GM18909 (cell line): ENCODE measurements at regions not wholly inside any gene's neighbourhood (a gene's known extent, or its start where the extent isn't known, plus 50 kb on each side); places are given as distances from the start of the nearest gene placed in this dataset.

Experiments used
- ATAC-seq: cut with Tn5 transposase; IDR thresholded peaks from one replicate; pipeline ENCODE4 v1.9.1; 2021; ENCODE audit warnings: mild to moderate bottlenecking; ENCODE audit not compliant: unreplicated experiment, poor library complexity

- no peak for ATAC-seq
Observed at GRCh38 chr14:98298481-98299244, 973.3 kb downstream of the BCL11B start.

DNA sequence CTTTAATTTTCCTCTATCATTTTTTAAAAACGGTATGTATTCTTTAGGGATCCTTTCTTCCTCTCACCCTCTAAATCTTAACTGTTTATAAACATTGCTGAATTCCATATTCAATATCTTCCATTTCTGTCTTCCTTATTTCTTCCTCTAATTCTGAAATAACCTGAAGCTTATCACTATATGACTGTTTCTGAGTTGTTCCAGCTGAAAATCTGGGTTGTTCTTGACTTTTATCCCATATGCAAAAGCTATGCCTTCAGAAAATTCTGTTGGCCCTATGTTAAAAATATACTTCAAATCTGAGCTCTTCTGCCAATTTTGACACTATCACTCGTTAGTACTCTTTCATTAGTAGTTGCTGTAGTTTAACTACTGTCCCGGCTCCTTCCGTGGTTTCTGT is 970.3 kb downstream of the BCL11B start:
- ATAC-seq, result no peak

DNA sequence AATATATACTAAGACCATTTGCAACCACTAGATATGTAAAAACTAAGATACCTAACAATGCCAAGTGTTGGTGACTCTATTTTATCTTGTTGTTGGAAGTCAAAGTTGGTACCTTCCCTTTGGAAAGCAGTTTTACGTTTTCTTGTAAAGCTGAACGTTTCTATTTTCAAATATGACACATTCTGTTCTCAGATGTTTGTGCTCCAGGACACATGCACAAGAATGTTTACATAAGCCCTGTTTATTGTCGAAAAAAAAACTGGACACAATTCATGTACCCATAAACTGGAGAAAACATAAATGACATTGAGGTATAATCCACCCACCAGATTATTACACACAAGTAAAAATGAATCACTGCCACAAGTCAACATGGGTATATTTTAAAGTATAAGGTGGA is 967.4 kb downstream of the BCL11B start:
- no peak for ATAC-seq

DNA sequence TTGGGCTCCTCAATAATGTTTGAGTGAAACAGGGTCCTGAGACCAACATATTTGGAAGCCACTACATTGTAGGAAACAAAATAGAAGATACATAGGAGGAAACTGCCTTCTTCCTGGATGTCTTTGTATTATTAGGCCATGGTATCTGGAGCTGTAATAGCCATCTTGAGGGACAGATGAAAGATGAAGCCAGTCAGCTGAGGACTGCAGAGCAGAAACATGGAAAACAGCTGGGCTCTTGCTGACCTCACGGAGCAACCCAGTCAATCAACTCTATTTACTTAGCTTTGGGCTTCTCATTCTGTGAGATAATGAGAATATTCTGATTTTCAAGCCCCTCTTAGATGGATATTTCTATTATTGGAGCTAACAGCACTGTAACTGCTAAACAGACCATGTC is 962.4 kb downstream of the BCL11B start:
- no peak for ATAC-seq

GRCh38 chr14:98312006-98312405 is 960.0 kb downstream of the BCL11B start:
- no peak for ATAC-seq

GRCh38 chr14:98321841-98322240 is 950.2 kb downstream of the BCL11B start:
- ATAC-seq, result no peak

DNA sequence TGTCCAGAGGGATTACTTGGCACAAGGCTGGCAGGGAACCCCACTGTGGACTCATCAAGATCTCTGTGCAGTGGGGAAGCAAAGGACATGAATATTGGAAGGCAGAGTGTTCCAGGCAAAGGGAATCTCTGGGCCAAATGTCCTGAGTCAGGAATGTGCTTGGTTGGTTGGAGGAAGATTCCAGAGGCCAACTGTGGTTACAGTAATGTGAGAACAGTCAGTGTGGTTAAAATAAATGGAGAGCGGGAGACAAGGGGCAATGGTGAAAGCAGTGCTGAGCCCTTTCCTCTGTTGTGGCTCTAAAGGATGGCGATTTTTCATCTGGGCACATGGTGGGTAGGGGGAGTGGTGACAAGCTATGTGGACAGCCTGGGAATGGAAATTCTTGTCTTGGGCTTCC is 948.2 kb downstream of the BCL11B start:
- no peak for ATAC-seq

GRCh38 chr14:98325761-98326160 is 946.2 kb downstream of the BCL11B start:
- ATAC-seq, result no peak

DNA sequence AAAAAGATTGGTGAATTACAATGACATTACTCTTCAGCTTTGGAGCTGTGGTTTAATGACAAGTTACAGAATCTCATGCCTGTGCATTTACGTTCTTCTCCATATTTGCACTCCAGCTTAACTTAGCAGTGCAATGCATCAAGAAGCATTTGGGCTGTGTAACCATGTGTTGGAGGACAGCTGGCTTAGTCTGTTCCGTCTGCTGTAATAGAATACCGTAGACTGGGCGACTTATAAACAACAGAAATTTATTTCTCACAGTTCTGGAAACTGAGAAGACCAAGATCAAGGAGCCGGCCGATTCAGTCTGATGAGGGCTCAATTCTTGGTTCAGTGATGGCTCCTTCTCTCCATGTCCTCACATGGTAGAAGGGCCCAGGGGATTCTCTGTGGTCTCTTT is 943.5 kb downstream of the BCL11B start:
- no peak for ATAC-seq

DNA sequence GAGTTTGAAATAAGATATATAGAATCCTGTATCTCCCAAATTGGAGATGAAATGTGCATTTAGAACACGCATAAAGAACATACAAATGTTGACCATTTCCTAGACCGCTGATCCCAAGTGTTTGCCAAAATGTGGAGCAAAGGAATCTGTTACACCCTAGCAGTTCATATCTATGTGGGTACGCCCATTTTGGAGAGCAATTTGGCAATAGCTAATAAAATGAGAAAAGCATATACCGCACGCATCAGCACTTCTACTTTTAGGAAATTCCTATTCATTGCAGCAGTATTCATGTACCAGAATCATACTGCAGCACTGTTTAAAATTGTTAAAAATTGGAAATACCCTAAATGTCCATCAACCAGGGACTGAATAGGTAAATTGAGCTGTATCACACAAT is 937.8 kb downstream of the BCL11B start:
- no peak for ATAC-seq

GRCh38 chr14:98341211-98341610 is 930.8 kb downstream of the BCL11B start:
- ATAC-seq, result no peak

- ATAC-seq, result no peak
Observed at GRCh38 chr14:98345161-98345560, 926.8 kb downstream of the BCL11B start.

GRCh38 chr14:98347686-98348085 is 924.3 kb downstream of the BCL11B start:
- ATAC-seq, result no peak

DNA sequence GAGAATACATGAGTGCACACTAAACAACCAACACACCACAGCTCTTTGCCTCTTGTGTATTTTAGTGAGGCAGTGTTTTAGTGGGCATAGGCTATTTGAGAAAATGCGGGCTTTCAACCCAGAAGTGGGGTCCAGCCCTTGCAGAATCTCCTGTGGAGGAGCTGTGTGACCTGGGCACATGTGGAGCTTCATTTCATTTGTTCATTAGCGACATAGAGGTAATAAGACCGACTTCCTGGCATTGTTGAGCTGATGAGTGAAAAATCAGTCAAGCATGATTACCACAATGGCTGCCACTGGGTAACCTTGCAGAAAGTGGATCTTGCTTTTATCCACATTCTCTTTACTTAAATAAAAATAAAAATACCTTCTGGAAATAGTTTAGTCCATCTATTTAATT is 923.5 kb downstream of the BCL11B start:
- no peak for ATAC-seq

DNA sequence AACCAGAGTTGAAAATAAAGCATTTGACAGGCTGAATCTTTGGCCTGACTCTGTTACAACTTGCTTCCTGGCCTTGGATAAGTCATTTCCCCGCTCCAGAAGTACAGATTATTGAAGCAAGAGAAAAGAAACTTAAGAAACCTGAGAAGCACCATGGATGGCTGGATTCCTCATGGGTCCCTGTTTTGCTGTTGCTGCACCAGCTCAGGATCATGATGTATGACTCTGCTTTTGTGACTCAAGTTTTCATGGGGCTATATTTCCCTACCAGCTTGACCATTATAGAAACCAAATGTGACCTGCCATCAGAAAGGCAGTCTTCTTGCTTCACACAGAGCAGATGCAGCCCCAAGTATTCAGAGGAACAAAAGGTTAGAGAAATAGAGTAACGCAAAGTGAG is 921.8 kb downstream of the BCL11B start:
- ATAC-seq, result no peak

DNA sequence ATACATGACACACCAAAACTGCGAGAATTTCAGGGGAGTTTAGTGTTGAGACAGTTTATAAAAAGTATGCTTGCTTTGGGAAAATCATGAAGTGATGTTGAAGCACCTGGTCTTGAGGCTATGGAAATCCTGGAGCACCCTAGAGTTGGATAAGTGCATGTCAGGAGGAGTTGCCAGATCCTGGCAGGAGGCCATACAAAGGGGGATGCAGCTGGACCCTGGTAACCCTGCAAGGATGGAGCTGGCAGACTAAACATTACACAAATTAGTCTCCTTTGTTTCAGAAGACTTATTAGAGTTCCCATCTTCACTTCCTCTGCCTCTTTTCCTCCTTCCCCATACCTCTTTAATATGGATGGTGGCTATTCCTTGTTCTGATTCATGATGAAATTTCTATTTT is 907.0 kb downstream of the BCL11B start:
- ATAC-seq, result no peak

DNA sequence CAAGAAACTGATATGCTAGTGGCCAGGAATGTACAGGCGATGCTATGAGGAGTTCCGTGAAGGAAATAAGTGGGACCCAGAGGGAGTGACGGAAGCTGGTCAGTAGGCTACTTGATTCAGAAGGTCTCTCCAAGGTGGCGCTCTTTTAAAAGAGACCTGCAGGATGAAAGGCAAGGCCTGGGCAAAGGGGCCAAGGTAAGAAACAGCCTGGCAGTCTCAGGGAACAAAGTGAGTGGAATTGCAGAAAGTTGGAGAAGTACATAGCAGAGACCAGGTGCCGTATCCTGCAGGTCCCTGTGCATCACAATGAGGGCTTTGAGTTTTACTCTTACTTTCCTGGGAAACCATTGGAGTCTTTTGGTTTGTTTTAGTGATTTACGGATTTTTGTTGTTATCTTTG is 905.6 kb downstream of the BCL11B start:
- no peak for ATAC-seq

DNA sequence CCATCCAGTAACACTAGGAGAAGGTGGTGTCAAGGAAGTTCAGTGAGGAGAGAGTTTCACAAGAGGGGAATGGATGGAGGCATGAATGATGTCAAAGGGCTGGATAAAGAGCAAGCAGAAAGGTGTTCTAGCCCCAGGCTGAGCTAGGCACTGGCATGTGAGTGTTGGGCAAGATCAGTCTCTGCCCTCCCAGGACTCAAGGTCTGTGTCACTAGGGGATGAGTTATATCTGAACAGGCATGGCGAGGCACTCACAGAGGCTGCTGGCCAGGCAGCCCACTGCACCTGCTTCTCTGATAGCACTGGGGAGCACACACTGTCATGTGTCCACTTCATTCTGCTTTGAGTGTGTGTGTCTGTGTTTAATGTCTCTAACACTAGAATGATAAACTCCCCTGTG is 903.8 kb downstream of the BCL11B start:
- ATAC-seq, result no peak

DNA sequence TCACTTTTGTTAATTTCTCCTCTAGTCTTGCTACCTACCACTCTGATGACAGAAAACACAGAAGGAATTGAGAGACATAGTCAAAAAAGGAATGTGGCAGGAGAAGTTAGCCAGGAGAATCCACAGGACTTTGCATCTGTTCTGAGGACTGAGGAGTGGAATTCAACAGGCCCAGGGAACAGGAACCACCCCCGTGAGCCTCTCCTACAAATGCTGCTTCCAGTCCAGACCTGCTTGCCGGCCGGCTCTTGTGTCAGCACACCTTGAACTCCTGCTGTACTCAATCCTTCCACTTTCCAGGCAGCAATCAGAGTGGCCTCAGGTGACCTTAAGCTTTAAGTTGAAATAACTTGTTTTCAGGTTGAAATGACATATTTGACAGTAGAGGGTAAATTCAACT is 903.1 kb downstream of the BCL11B start:
- no peak for ATAC-seq

DNA sequence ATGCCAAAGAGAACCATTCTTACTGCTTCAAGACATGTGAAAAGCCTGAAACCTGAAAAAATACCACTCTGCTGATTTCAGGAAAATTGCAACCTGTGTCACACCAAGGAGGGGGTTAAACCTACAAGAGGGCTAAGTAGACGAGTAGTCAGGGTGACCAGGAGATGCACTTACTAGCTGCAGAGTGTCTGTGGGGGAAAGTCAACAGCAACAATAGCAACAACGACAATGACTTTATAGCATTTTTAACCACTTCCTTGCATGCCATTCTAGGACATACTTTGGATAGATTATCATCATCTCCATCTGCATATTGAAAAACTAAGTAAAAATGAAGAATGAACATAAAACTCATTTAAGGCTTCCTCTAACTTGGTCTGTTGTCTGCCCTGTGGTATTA is 902.7 kb downstream of the BCL11B start:
- ATAC-seq, result no peak

DNA sequence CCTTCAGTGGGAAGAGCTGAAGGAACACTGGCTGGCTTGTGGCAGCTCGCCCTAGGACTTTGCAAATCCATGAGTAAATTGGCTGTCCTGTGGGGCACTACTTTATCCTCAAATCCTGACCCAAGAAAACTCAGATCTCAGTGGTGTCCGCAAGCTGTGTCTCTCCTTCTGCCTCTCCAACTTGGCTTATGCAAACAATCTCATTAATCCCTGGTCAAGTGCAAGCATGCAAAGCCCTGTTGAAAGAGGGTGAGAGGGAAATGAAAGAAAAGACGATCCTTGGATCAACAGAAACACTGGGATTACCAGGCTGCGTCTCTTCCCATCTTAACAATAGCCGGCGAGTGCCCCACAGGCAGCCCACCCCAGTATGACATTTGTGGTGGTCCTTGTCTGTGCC is 901.6 kb downstream of the BCL11B start:
- ATAC-seq, result no peak

DNA sequence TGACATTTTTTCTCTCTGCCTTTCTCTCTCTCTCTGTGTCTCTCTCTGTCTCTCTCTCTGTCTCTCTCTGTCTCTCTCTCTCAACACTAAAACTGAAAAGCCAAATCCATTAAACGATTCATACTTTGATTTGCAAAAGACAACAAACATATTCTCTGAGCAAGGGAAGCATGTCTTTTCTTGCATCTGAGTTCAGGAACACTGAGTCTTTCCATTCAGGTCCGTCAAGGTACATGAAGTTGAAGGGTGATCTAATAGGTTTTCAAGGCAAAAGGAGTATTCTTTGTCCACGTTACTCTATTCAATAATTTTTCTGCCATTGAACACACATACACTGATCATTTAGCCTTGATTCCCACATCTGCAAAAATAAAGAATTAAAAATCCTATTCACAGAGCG is 900.9 kb downstream of the BCL11B start:
- ATAC-seq, result no peak

GRCh38 chr14:98374136-98374535 is 897.9 kb downstream of the BCL11B start:
- ATAC-seq, result no peak
